ENCODE measurements at regions not wholly inside any gene's neighbourhood (a gene's known extent, or its start where the extent isn't known, plus 50 kb on each side); places are given as distances from the start of the nearest gene placed in this dataset.

DNA sequence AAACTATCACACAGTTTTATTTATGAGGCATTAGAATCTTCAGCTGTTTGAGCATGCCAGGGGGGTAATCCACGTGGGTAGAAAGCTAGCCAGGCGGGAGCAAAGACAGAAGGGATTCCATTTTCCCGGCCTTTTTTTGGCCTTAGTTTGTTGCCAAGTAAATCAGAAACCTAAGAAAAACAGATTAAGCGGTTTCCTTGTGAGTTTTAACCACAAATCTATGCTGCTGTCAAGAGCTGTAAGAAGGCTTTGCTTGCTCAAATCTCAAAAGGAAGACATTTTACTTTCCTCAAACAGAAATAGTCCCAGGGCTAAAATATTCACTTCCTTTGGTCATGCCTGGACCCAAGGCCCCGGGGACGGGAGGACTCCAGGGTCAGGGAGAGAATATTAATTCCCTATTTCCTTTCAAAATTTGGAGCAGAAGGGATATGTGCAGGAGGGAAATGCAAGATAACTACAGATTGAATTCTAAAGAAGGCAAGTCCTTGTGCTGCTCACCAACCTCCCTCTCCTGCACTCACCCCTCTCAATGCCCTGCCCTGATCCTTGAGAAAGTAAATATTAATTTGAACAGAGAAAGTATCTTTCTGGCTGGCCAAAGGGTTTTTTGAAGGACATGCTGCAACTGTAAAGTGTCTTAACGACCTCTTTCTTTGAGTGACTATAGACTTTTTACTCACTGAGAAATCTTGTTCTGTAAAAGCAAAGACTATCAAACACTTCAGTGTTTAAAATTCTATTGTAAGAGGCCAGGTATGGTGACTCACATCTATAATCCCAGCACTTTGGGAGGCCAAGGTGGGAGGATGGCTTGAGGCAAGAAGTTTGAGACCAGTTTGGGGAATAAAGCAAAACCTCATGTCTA lies 75.7 kb downstream of the HSD17B6 start:
- intact Hi-C loops (cut with DNase I) = no loop called here
- H3K36me3 ChIP-seq = no peaks in the 10 kb centered on the region
- H3K9me3 ChIP-seq = no peaks in the 10 kb centered on the region
- peaks cover 11 to 38% (median 21%) of the 10 kb centered on the region in 3 donors for H3K4me1 ChIP-seq
- 29 to 30% methylated on average over 7 of the region's 7 CpGs for WGBS, 2 donors
- peak overlapping the region in 1 of 4 donors; percentile 41 for H3K27ac ChIP-seq
- DNase-seq = no peak
- H3K27me3 ChIP-seq = no peaks in the 10 kb centered on the region
- TF ChIP-seq POLR2A (IDR thresholded peaks at IDR 0.05) = no peak
- TF ChIP-seq, protein P1, sequence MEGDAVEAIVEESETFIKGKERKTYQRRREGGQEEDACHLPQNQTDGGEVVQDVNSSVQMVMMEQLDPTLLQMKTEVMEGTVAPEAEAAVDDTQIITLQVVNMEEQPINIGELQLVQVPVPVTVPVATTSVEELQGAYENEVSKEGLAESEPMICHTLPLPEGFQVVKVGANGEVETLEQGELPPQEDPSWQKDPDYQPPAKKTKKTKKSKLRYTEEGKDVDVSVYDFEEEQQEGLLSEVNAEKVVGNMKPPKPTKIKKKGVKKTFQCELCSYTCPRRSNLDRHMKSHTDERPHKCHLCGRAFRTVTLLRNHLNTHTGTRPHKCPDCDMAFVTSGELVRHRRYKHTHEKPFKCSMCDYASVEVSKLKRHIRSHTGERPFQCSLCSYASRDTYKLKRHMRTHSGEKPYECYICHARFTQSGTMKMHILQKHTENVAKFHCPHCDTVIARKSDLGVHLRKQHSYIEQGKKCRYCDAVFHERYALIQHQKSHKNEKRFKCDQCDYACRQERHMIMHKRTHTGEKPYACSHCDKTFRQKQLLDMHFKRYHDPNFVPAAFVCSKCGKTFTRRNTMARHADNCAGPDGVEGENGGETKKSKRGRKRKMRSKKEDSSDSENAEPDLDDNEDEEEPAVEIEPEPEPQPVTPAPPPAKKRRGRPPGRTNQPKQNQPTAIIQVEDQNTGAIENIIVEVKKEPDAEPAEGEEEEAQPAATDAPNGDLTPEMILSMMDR (IDR thresholded peaks at IDR 0.05) = no peak
- no peak overlapping the region for H3K4me3 ChIP-seq

Small RNAs in the stretch of these regions (small RNA-seq; reads per million reads assigned to genes)
- 0 reads per million in 4 donors for gene AC121758.2
- 0 reads per million in 4 donors for gene RF00554
